ENCODE measurements at regions not wholly inside any gene's neighbourhood (a gene's known extent, or its start where the extent isn't known, plus 50 kb on each side); places are given as distances from the start of the nearest gene placed in this dataset.

DNA sequence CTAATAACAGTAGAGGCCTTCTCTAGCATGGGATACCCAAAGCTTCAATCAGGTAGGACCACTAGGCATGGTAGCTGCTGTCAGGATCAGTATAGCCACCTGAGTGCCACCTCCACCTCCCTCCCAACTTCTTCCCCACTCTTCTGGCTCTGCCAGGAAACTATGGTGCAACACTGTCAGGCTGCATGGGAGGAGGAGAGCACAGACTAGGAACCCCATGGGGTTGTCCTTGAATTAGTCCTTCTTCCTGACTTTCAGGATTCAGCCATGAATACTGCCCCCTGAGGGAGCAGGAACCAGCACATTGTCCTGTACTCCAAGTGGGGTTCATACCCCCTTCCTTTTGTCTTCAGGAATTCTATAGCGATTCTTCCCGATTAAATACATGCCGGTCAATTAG is 340.8 kb upstream of the ONECUT1 start:
- no peak overlapping the region for H3K9ac ChIP-seq (ENCODE audit: low read length)
- ChIA-PET POLR2A (no interaction called here), RAD21 (ENCODE audit: low non-redundant PET in 1 of 2, low total read pairs in 2 of 2, uncharacterized antibody in 2 of 2, unreplicated experiment in 2 of 2) (no interaction called here), CTCF (no interaction called here)
- BruUV-seq (replicated peaks): no TSS peak
- no peaks in the 10 kb centered on the region for H3K9me2 ChIP-seq (ENCODE audit: insufficient read depth)
- H3K4me3 ChIP-seq (replicated peaks in 1 of 2; ENCODE audit: low read depth in 1 of 2, low read length in 2 of 2): no peak overlapping the region
- no peak for ATAC-seq
- no peak for DNase-seq (ENCODE audit: low read depth, low spot score)
- H3K4me2 ChIP-seq (ENCODE audit: low read length): no peak overlapping the region
- H2AFZ ChIP-seq (ENCODE audit: low read depth, low read length, poor library complexity, severe bottlenecking): no peak overlapping the region
- H3K79me2 ChIP-seq (ENCODE audit: insufficient read depth, low read length): no peaks in the 10 kb centered on the region
- TF ChIP-seq SP1 (IDR thresholded peaks at IDR 0.05; ENCODE audit: low read depth) (no peak), SRF (IDR thresholded peaks at IDR 0.05; ENCODE audit: low read depth) (no peak), TCF7L2 (IDR thresholded peaks at IDR 0.05; ENCODE audit: borderline replicate concordance, extremely low read depth, insufficient read depth, insufficient read length) (no peak), ELF1 (IDR thresholded peaks at IDR 0.05; ENCODE audit: borderline replicate concordance, low read depth) (no peak)
- TF ChIP-seq, protein P1, sequence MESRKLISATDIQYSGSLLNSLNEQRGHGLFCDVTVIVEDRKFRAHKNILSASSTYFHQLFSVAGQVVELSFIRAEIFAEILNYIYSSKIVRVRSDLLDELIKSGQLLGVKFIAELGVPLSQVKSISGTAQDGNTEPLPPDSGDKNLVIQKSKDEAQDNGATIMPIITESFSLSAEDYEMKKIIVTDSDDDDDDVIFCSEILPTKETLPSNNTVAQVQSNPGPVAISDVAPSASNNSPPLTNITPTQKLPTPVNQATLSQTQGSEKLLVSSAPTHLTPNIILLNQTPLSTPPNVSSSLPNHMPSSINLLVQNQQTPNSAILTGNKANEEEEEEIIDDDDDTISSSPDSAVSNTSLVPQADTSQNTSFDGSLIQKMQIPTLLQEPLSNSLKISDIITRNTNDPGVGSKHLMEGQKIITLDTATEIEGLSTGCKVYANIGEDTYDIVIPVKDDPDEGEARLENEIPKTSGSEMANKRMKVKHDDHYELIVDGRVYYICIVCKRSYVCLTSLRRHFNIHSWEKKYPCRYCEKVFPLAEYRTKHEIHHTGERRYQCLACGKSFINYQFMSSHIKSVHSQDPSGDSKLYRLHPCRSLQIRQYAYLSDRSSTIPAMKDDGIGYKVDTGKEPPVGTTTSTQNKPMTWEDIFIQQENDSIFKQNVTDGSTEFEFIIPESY (IDR thresholded peaks at IDR 0.05; ENCODE audit: extremely low read depth, insufficient replicate concordance, low read length): no peak
- TF ChIP-seq, protein P2, sequence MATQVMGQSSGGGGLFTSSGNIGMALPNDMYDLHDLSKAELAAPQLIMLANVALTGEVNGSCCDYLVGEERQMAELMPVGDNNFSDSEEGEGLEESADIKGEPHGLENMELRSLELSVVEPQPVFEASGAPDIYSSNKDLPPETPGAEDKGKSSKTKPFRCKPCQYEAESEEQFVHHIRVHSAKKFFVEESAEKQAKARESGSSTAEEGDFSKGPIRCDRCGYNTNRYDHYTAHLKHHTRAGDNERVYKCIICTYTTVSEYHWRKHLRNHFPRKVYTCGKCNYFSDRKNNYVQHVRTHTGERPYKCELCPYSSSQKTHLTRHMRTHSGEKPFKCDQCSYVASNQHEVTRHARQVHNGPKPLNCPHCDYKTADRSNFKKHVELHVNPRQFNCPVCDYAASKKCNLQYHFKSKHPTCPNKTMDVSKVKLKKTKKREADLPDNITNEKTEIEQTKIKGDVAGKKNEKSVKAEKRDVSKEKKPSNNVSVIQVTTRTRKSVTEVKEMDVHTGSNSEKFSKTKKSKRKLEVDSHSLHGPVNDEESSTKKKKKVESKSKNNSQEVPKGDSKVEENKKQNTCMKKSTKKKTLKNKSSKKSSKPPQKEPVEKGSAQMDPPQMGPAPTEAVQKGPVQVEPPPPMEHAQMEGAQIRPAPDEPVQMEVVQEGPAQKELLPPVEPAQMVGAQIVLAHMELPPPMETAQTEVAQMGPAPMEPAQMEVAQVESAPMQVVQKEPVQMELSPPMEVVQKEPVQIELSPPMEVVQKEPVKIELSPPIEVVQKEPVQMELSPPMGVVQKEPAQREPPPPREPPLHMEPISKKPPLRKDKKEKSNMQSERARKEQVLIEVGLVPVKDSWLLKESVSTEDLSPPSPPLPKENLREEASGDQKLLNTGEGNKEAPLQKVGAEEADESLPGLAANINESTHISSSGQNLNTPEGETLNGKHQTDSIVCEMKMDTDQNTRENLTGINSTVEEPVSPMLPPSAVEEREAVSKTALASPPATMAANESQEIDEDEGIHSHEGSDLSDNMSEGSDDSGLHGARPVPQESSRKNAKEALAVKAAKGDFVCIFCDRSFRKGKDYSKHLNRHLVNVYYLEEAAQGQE (IDR thresholded peaks at IDR 0.05; ENCODE audit: low read depth): no peak
- intact Hi-C loops (cut with micrococcal nuclease): no loop called here
- H3K27me3 ChIP-seq (ENCODE audit: insufficient read depth, low read length): no peaks in the 10 kb centered on the region; the same call in 1 of the 2 replicates
- no peaks in the 10 kb centered on the region for H3K36me3 ChIP-seq (ENCODE audit: control insufficient read depth in 1 of 2, insufficient read depth in 2 of 2, low read length in 2 of 2)
- no peaks in the 10 kb centered on the region for H3K9me3 ChIP-seq (ENCODE audit: control insufficient read depth in 1 of 2, insufficient read depth in 1 of 2, low read depth in 1 of 2, low read length in 2 of 2)
- no peaks in the 10 kb centered on the region for H3K4me1 ChIP-seq (ENCODE audit: control insufficient read depth in 1 of 2, insufficient read depth in 2 of 2, low read length in 2 of 2)
- no peaks in the 10 kb centered on the region for H4K20me1 ChIP-seq (ENCODE audit: insufficient read depth)
- no peak overlapping the region for H3K27ac ChIP-seq (ENCODE audit: low read depth, low read length)
